OCI-LY1 (cell line): ENCODE measurements at regions not wholly inside any gene's neighbourhood (a gene's known extent, or its start where the extent isn't known, plus 50 kb on each side); places are given as distances from the start of the nearest gene placed in this dataset.

ENCODE experiments used
- CTCF ChIP-seq: fragments of 200-600 bp; sonication (generic), shearing (Covaris generic); IDR thresholded peaks from 2 replicates; pipeline ENCODE4 v1.5.1; 2017; ENCODE audit warnings: mild to moderate bottlenecking, antibody characterized with exemption, low read length, moderate library complexity, mixed read lengths
- EZH2 ChIP-seq: fragments of 200-600 bp; sonication (generic), shearing (Covaris generic); IDR thresholded peaks from 2 replicates; pipeline ENCODE4 v1.8.0; 2017; ENCODE audit warnings: borderline replicate concordance, mixed run types, mild to moderate bottlenecking, antibody characterized with exemption, low read length, moderate library complexity, mixed read lengths

- TF ChIP-seq CTCF (no peak), EZH2 (no peak)
Observed at GRCh38 chr2:5596868-5597267, 95.3 kb upstream of the SOX11 start.
